HL-60 (cell line): ENCODE measurements at regions not wholly inside any gene's neighbourhood (a gene's known extent, or its start where the extent isn't known, plus 50 kb on each side); places are given as distances from the start of the nearest gene placed in this dataset.

ENCODE experiments used
- POLR2AphosphoS5 ChIP-seq: IDR thresholded peaks from 2 replicates; pipeline ENCODE4 v1.6.1; 2012; ENCODE audit warnings: low read depth
- TF ChIP-seq, protein P1 (sequence below): IDR thresholded peaks from one replicate; pipeline ENCODE4 v1.5.1; 2011; ENCODE audit warnings: low read length, control low read depth, inconsistent platforms; ENCODE audit not compliant: insufficient read depth
- TF ChIP-seq, protein P2 (sequence below): IDR thresholded peaks from 2 replicates; pipeline ENCODE4 v1.6.1; 2012; ENCODE audit warnings: low read depth; ENCODE audit not compliant: insufficient replicate concordance

DNA sequence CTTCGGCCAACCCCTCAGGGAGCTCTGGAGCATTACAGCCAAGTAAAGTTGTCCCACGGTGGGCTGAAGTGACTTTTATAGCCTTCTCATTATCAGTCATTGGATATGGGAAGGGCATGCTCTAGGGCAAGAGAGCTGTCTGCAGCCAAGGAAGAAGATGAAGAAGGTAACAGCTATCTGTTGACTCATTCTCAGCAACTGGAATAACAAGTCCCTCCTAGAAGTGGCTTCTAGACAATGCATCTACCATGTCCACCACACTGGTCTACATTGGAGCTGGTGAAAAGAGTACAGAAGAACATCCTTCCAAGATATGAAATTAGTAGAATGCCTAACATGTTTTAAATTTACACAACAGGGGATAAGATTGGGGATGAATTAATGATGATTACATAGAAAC is 524.2 kb downstream of the ACTL7B start:
- TF ChIP-seq, protein P1, sequence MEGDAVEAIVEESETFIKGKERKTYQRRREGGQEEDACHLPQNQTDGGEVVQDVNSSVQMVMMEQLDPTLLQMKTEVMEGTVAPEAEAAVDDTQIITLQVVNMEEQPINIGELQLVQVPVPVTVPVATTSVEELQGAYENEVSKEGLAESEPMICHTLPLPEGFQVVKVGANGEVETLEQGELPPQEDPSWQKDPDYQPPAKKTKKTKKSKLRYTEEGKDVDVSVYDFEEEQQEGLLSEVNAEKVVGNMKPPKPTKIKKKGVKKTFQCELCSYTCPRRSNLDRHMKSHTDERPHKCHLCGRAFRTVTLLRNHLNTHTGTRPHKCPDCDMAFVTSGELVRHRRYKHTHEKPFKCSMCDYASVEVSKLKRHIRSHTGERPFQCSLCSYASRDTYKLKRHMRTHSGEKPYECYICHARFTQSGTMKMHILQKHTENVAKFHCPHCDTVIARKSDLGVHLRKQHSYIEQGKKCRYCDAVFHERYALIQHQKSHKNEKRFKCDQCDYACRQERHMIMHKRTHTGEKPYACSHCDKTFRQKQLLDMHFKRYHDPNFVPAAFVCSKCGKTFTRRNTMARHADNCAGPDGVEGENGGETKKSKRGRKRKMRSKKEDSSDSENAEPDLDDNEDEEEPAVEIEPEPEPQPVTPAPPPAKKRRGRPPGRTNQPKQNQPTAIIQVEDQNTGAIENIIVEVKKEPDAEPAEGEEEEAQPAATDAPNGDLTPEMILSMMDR: no peak
- TF ChIP-seq, protein P2, sequence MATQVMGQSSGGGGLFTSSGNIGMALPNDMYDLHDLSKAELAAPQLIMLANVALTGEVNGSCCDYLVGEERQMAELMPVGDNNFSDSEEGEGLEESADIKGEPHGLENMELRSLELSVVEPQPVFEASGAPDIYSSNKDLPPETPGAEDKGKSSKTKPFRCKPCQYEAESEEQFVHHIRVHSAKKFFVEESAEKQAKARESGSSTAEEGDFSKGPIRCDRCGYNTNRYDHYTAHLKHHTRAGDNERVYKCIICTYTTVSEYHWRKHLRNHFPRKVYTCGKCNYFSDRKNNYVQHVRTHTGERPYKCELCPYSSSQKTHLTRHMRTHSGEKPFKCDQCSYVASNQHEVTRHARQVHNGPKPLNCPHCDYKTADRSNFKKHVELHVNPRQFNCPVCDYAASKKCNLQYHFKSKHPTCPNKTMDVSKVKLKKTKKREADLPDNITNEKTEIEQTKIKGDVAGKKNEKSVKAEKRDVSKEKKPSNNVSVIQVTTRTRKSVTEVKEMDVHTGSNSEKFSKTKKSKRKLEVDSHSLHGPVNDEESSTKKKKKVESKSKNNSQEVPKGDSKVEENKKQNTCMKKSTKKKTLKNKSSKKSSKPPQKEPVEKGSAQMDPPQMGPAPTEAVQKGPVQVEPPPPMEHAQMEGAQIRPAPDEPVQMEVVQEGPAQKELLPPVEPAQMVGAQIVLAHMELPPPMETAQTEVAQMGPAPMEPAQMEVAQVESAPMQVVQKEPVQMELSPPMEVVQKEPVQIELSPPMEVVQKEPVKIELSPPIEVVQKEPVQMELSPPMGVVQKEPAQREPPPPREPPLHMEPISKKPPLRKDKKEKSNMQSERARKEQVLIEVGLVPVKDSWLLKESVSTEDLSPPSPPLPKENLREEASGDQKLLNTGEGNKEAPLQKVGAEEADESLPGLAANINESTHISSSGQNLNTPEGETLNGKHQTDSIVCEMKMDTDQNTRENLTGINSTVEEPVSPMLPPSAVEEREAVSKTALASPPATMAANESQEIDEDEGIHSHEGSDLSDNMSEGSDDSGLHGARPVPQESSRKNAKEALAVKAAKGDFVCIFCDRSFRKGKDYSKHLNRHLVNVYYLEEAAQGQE: no peak
- no peak for TF ChIP-seq POLR2AphosphoS5
